Stomach (tissue), 4 donors: ENCODE measurements at regions not wholly inside any gene's neighbourhood (a gene's known extent, or its start where the extent isn't known, plus 50 kb on each side); places are given as distances from the start of the nearest gene placed in this dataset.
A peak's percentile ranks its signal among the peaks of the same experiment; 100 is the strongest.

Source experiments
- CTCF ChIP-seq, 7 experiments: fragments of 450-650 bp in 4 of 7; fragments of 200-600 bp in 3 of 7; sonication (generic) in 3 of 7; IDR thresholded peaks; one replicate each; pipeline ENCODE4 v1.5.1; 2016 to 2019; ENCODE audit warnings: antibody characterized with exemption in 7 of 7, control low read depth in 2 of 7, mild to moderate bottlenecking in 1 of 7
- EP300 ChIP-seq: sonication (generic); formaldehyde crosslinking; IDR thresholded peaks from one replicate; pipeline ENCODE4 v1.6.1; 2017; ENCODE audit warnings: antibody characterized with exemption
- POLR2A ChIP-seq, 4 donors: fragments of 450-650 bp; IDR thresholded peaks; one replicate each; pipeline ENCODE4 v1.6.1; 2016; ENCODE audit warnings: antibody characterized with exemption in 4 of 4, control low read depth in 2 of 4, mild to moderate bottlenecking in 1 of 4, moderate library complexity in 1 of 4
- POLR2AphosphoS5 ChIP-seq, 3 donors: sonication (generic); formaldehyde crosslinking; IDR thresholded peaks; one replicate each; pipeline ENCODE4 v1.6.1; 2016; ENCODE audit warnings: antibody characterized with exemption in 3 of 3

GRCh38 chr3:72336821-72337479 is 511.3 kb downstream of the SHQ1 start:
- TF ChIP-seq POLR2A (IDR thresholded peaks at IDR 0.05), result no peak
- no peak for TF ChIP-seq CTCF (IDR thresholded peaks at IDR 0.05)
- peak; percentile 77 for TF ChIP-seq EP300
- TF ChIP-seq POLR2AphosphoS5 (IDR thresholded peaks at IDR 0.05), result peak; percentile 79 to 90 (median 80)
